ENCODE measurements at regions not wholly inside any gene's neighbourhood (a gene's known extent, or its start where the extent isn't known, plus 50 kb on each side); places are given as distances from the start of the nearest gene placed in this dataset.

- TF ChIP-seq GATA3 (IDR thresholded peaks at IDR 0.05; ENCODE audit: low read depth, low read length): no peak
- no peak for TF ChIP-seq GATA2 (IDR thresholded peaks at IDR 0.05; ENCODE audit: low read depth, low read length)
These were observed 102.4 kb downstream of the CCT6B start for GRCh38 chr17:34858591-34859565.

All from SH-SY5Y (cell line).